ENCODE measurements at regions not wholly inside any gene's neighbourhood (a gene's known extent, or its start where the extent isn't known, plus 50 kb on each side); places are given as distances from the start of the nearest gene placed in this dataset.

GRCh38 chr5:174186096-174186695, 140.7 kb downstream of the NSG2 start:
- ATAC-seq, result no peak
- intact Hi-C loops (cut with DNase I), result no loop called here
- H3K9me3 ChIP-seq, result no peaks in the 10 kb centered on the region
- DNase-seq, result no peak
- no peak for TF ChIP-seq POLR2A (IDR thresholded peaks at IDR 0.05)
- TF ChIP-seq CTCF (IDR thresholded peaks at IDR 0.05), result no peak
- H3K36me3 ChIP-seq (replicated peaks in 1 of 2; ENCODE audit: insufficient read depth in 1 of 2, low read depth in 2 of 2), result no peaks in the 10 kb centered on the region
- H3K4me1 ChIP-seq, result peaks cover 11% of the 10 kb centered on the region
- no peaks in the 10 kb centered on the region for H3K27me3 ChIP-seq
- H3K27ac ChIP-seq, result no peak overlapping the region
- no peak overlapping the region for H3K4me3 ChIP-seq
- 67 to 85% methylated on average over 10 of the region's 10 CpGs for WGBS, 2 donors

- DNase-seq, result no peak
- Histone ChIP-seq H3K27ac (no peak overlapping the region), H3K27me3 (no peaks in the 10 kb centered on the region), H3K36me3 (replicated peaks in 1 of 2; ENCODE audit: insufficient read depth in 1 of 2, low read depth in 2 of 2) (no peaks in the 10 kb centered on the region), H3K4me3 (no peak overlapping the region), H3K4me1 (peaks cover 11% of the 10 kb centered on the region), H3K9me3 (no peaks in the 10 kb centered on the region)
- WGBS, 2 donors, result 77 to 88% methylated on average over 7 of the region's 7 CpGs
- ATAC-seq, result no peak
- TF ChIP-seq CTCF (IDR thresholded peaks at IDR 0.05) (no peak), POLR2A (IDR thresholded peaks at IDR 0.05) (no peak)
- intact Hi-C loops (cut with DNase I), result no loop called here
Measured at GRCh38 chr5:174187001-174187400, 141.5 kb downstream of the NSG2 start.

GRCh38 chr5:174187481-174187880, 142.0 kb downstream of the NSG2 start:
- DNase-seq, result no peak
- no peaks in the 10 kb centered on the region for H3K36me3 ChIP-seq (replicated peaks in 1 of 2; ENCODE audit: insufficient read depth in 1 of 2, low read depth in 2 of 2)
- no peak for ATAC-seq
- H3K27ac ChIP-seq, result no peak overlapping the region
- no peaks in the 10 kb centered on the region for H3K27me3 ChIP-seq
- peaks cover 11% of the 10 kb centered on the region for H3K4me1 ChIP-seq
- TF ChIP-seq CTCF (IDR thresholded peaks at IDR 0.05) (no peak), POLR2A (IDR thresholded peaks at IDR 0.05) (no peak)
- H3K9me3 ChIP-seq, result no peaks in the 10 kb centered on the region
- 70 to 76% methylated on average over 6 of the region's 6 CpGs for WGBS, 2 donors
- intact Hi-C loops (cut with DNase I), result no loop called here
- H3K4me3 ChIP-seq, result no peak overlapping the region

GRCh38 chr5:174188295-174188694, 142.8 kb downstream of the NSG2 start:
- 83 to 88% methylated on average over 1 of the region's 1 CpG for WGBS, 2 donors
- TF ChIP-seq POLR2A (IDR thresholded peaks at IDR 0.05) (no peak), CTCF (IDR thresholded peaks at IDR 0.05) (no peak)
- ATAC-seq, result no peak
- peak in 1 of 4 donors; percentile 19 for DNase-seq
- no peaks in the 10 kb centered on the region for H3K9me3 ChIP-seq
- intact Hi-C loops (cut with DNase I), result no loop called here
- H3K27me3 ChIP-seq, result no peaks in the 10 kb centered on the region
- H3K36me3 ChIP-seq (replicated peaks in 1 of 2; ENCODE audit: insufficient read depth in 1 of 2, low read depth in 2 of 2), result no peaks in the 10 kb centered on the region
- H3K4me3 ChIP-seq, result no peak overlapping the region
- no peak overlapping the region for H3K27ac ChIP-seq
- peaks cover 11% of the 10 kb centered on the region for H3K4me1 ChIP-seq

Measured in body of pancreas (tissue), 4 donors.